ENCODE measurements at regions not wholly inside any gene's neighbourhood (a gene's known extent, or its start where the extent isn't known, plus 50 kb on each side); places are given as distances from the start of the nearest gene placed in this dataset.

DNA sequence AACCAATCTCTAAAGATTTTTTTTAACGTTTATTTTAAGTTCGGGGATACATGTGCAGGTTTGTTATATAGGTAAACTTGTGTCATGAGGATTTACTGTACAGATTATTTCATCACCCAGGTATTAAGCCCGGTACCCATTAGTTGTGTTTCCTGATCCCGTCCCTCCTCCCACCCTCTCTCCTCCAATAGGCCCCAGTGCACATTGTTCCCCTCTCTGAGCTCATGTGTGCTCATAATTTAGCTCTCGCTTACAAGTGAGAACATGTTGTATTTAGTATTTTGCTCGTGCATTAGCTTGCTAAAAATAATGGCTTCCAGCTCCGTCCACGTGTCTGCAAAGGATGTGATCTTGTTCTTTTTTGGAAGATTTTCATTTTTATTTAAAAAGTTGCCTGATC, 2309.4 kb upstream of the AGA start:
- no peak for DNase-seq
- intact Hi-C loops (cut with DNase I): no loop called here
- no peaks in the 10 kb centered on the region for H3K27me3 ChIP-seq (ENCODE audit: control insufficient read depth, insufficient read depth)
- no peaks in the 10 kb centered on the region for H3K9me3 ChIP-seq (ENCODE audit: control insufficient read depth, low read length)
- no peak overlapping the region for H3K4me3 ChIP-seq (ENCODE audit: low read length)
- H3K27ac ChIP-seq (ENCODE audit: low read length): no peak overlapping the region
- WGBS: 73% methylated on average over 8 of the region's 8 CpGs
- no peak for ATAC-seq
- no peaks in the 10 kb centered on the region for H3K4me1 ChIP-seq (ENCODE audit: control insufficient read depth, insufficient read depth, low read length)

- intact Hi-C loops (cut with DNase I): no loop called here
- H3K4me3 ChIP-seq (ENCODE audit: low read length): no peak overlapping the region
These were observed 2313.1 kb upstream of the AGA start for GRCh38 chr4:179755322-179755721.

GRCh38 chr4:179757641-179758040, 2315.4 kb upstream of the AGA start:
- DNase-seq (no peak), ATAC-seq (no peak)
- Histone ChIP-seq H3K27ac (ENCODE audit: low read length) (no peak overlapping the region), H3K9me3 (ENCODE audit: control insufficient read depth, low read length) (no peaks in the 10 kb centered on the region), H3K4me3 (ENCODE audit: low read length) (no peak overlapping the region), H3K27me3 (ENCODE audit: control insufficient read depth, insufficient read depth) (no peaks in the 10 kb centered on the region), H3K4me1 (ENCODE audit: control insufficient read depth, insufficient read depth, low read length) (no peaks in the 10 kb centered on the region)
- intact Hi-C loops (cut with DNase I): no loop called here
- 45% methylated on average over 1 of the region's 1 CpG for WGBS

More at GRCh38 chr4:179755322-179755721, 2313.1 kb upstream of the AGA start:
- WGBS: 16% methylated on average over 1 of the region's 1 CpG
- DNase-seq (no peak), ATAC-seq (no peak)
- H3K27ac ChIP-seq (ENCODE audit: low read length): no peak overlapping the region
- no peaks in the 10 kb centered on the region for H3K27me3 ChIP-seq (ENCODE audit: control insufficient read depth, insufficient read depth)
- H3K4me1 ChIP-seq (ENCODE audit: control insufficient read depth, insufficient read depth, low read length): no peaks in the 10 kb centered on the region
- H3K9me3 ChIP-seq (ENCODE audit: control insufficient read depth, low read length): no peaks in the 10 kb centered on the region

DNA sequence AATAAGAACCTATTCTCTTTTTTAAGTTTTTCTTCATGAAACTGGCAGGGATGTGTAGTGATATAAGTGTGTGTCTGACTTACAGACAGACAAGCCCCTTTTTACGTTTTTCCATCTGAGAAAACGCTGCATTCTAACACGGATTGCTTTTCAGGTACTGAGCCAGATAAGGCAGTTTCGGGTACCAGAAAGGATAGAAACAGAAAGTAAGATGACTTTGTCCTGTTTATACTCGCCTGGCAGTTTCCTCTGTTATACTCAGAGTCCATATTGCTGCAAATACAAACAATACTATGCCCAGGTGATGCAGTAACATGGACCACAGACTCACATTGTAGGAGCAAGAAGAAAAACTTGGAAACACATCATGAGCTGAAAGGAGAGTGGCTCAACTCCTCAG, 2320.6 kb upstream of the AGA start:
- H3K4me3 ChIP-seq (ENCODE audit: low read length): no peak overlapping the region
- intact Hi-C loops (cut with DNase I): no loop called here
- no peak overlapping the region for H3K27ac ChIP-seq (ENCODE audit: low read length)
- ATAC-seq (no peak), DNase-seq (no peak)
- 72% methylated on average over 5 of the region's 5 CpGs for WGBS
- no peaks in the 10 kb centered on the region for H3K27me3 ChIP-seq (ENCODE audit: control insufficient read depth, insufficient read depth)
- H3K9me3 ChIP-seq (ENCODE audit: control insufficient read depth, low read length): no peaks in the 10 kb centered on the region
- H3K4me1 ChIP-seq (ENCODE audit: control insufficient read depth, insufficient read depth, low read length): no peaks in the 10 kb centered on the region

GRCh38 chr4:179766938-179767337, 2324.7 kb upstream of the AGA start:
- intact Hi-C loops (cut with DNase I): no loop called here
- ATAC-seq (no peak), DNase-seq (no peak)
- Histone ChIP-seq H3K27me3 (ENCODE audit: control insufficient read depth, insufficient read depth) (no peaks in the 10 kb centered on the region), H3K27ac (ENCODE audit: low read length) (no peak overlapping the region), H3K9me3 (ENCODE audit: control insufficient read depth, low read length) (no peaks in the 10 kb centered on the region), H3K4me1 (ENCODE audit: control insufficient read depth, insufficient read depth, low read length) (no peaks in the 10 kb centered on the region), H3K4me3 (ENCODE audit: low read length) (no peak overlapping the region)
- 78% methylated on average over 4 of the region's 4 CpGs for whole genome bisulfite sequencing

DNA sequence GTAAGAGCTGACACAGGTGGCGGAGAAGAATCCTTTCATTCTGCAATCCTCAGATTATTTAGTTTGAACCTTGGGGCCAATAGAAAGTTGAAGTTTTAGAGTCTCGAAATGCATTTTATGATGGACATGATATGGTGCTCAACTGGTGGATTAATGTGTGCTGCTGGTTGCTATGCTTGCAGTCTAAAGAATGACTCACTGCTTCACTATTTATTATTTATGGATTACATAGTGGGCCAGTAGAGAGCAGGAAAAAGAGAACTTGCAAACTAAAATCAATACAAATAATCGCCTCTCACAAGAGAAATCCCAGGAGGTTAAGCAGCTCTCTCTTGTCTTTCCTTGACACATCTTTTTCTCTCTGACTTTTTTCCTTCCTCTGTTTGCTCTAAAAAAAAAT, 2326.8 kb upstream of the AGA start:
- no peaks in the 10 kb centered on the region for H3K27me3 ChIP-seq (ENCODE audit: control insufficient read depth, insufficient read depth)
- DNase-seq (no peak), ATAC-seq (no peak)
- no peaks in the 10 kb centered on the region for H3K4me1 ChIP-seq (ENCODE audit: control insufficient read depth, insufficient read depth, low read length)
- no peak overlapping the region for H3K27ac ChIP-seq (ENCODE audit: low read length)
- intact Hi-C loops (cut with DNase I): no loop called here
- H3K9me3 ChIP-seq (ENCODE audit: control insufficient read depth, low read length): no peaks in the 10 kb centered on the region
- H3K4me3 ChIP-seq (ENCODE audit: low read length): no peak overlapping the region
- WGBS: 90% methylated on average over 3 of the region's 3 CpGs

- 79% methylated on average over 5 of the region's 5 CpGs for WGBS
- H3K4me1 ChIP-seq (ENCODE audit: control insufficient read depth, insufficient read depth, low read length): no peaks in the 10 kb centered on the region
- H3K27me3 ChIP-seq (ENCODE audit: control insufficient read depth, insufficient read depth): no peaks in the 10 kb centered on the region
These were observed 2355.5 kb upstream of the AGA start for GRCh38 chr4:179797738-179798137.

GRCh38 chr4:179803857-179804256, 2361.6 kb upstream of the AGA start:
- DNase-seq: no peak
- no peaks in the 10 kb centered on the region for H3K9me3 ChIP-seq (ENCODE audit: control insufficient read depth, low read length)
- ATAC-seq: no peak
- H3K27me3 ChIP-seq (ENCODE audit: control insufficient read depth, insufficient read depth): no peaks in the 10 kb centered on the region
- intact Hi-C loops (cut with DNase I): no loop called here
- no peak overlapping the region for H3K27ac ChIP-seq (ENCODE audit: low read length)
- H3K4me1 ChIP-seq (ENCODE audit: control insufficient read depth, insufficient read depth, low read length): no peaks in the 10 kb centered on the region
- WGBS: 85% methylated on average over 1 of the region's 1 CpG
- no peak overlapping the region for H3K4me3 ChIP-seq (ENCODE audit: low read length)

More at GRCh38 chr4:179797738-179798137, 2355.5 kb upstream of the AGA start:
- intact Hi-C loops (cut with DNase I): no loop called here
- no peak overlapping the region for H3K4me3 ChIP-seq (ENCODE audit: low read length)
- ATAC-seq (no peak), DNase-seq (no peak)
- no peak overlapping the region for H3K27ac ChIP-seq (ENCODE audit: low read length)
- no peaks in the 10 kb centered on the region for H3K9me3 ChIP-seq (ENCODE audit: control insufficient read depth, low read length)

DNA sequence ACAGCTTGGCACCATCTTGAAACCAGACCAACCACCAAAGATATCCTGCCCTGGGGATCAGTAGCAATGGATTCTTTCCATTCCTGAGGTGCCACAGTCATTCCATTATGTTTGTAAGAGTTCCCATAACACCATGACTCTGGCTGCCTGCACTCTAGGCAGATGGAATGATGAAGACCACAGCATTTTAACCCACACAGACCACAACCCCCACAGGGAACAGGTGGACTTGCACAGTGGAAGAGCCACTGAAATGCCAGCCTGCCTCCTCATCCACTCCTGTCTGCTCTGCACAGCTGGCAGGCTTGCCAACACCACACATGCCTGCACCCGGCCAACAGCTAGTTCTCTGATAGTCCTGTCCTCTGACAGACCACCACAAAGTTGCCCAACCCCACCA, 2362.2 kb upstream of the AGA start:
- ATAC-seq (no peak), DNase-seq (peak in 1 of 3 donors; percentile 37)
- intact Hi-C loops (cut with DNase I): no loop called here
- no peaks in the 10 kb centered on the region for H3K27me3 ChIP-seq (ENCODE audit: control insufficient read depth, insufficient read depth)
- no peak overlapping the region for H3K27ac ChIP-seq (ENCODE audit: low read length)
- 79% methylated on average over 1 of the region's 1 CpG for WGBS
- no peaks in the 10 kb centered on the region for H3K4me1 ChIP-seq (ENCODE audit: control insufficient read depth, insufficient read depth, low read length)
- no peaks in the 10 kb centered on the region for H3K9me3 ChIP-seq (ENCODE audit: control insufficient read depth, low read length)
- no peak overlapping the region for H3K4me3 ChIP-seq (ENCODE audit: low read length)

GRCh38 chr4:179817317-179817716, 2375.1 kb upstream of the AGA start:
- no peak for DNase-seq
- Histone ChIP-seq H3K27ac (ENCODE audit: low read length) (no peak overlapping the region), H3K4me1 (ENCODE audit: control insufficient read depth, insufficient read depth, low read length) (no peaks in the 10 kb centered on the region), H3K9me3 (ENCODE audit: control insufficient read depth, low read length) (no peaks in the 10 kb centered on the region), H3K4me3 (ENCODE audit: low read length) (no peak overlapping the region), H3K27me3 (ENCODE audit: control insufficient read depth, insufficient read depth) (no peaks in the 10 kb centered on the region)
- 66% methylated on average over 8 of the region's 8 CpGs for WGBS
- intact Hi-C loops (cut with DNase I): no loop called here
- no peak for ATAC-seq

DNA sequence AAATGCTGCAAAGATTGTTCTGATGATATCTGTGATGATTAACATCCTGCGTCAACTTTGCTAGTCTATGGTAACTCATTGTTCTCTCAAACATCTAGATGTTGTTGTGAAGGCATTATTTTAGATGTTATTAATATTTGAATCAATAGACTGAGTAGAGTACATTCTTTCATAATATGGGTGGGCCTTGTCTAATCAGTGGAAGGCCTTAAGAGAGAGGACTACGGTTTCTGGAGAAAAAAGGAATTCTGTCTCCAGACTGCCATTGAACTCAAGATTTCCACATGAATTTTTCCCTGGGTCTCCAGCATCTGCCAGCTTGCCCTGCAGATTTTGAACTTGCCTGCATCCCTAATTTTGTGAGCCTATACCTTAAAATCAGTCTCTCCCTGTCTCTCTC, 2381.1 kb upstream of the AGA start:
- H3K4me3 ChIP-seq (ENCODE audit: low read length): no peak overlapping the region
- no peak for ATAC-seq
- H3K4me1 ChIP-seq (ENCODE audit: control insufficient read depth, insufficient read depth, low read length): no peaks in the 10 kb centered on the region
- WGBS: 42% methylated on average over 2 of the region's 2 CpGs
- no peaks in the 10 kb centered on the region for H3K27me3 ChIP-seq (ENCODE audit: control insufficient read depth, insufficient read depth)
- H3K9me3 ChIP-seq (ENCODE audit: control insufficient read depth, low read length): no peaks in the 10 kb centered on the region
- DNase-seq: no peak
- intact Hi-C loops (cut with DNase I): no loop called here
- no peak overlapping the region for H3K27ac ChIP-seq (ENCODE audit: low read length)

DNA sequence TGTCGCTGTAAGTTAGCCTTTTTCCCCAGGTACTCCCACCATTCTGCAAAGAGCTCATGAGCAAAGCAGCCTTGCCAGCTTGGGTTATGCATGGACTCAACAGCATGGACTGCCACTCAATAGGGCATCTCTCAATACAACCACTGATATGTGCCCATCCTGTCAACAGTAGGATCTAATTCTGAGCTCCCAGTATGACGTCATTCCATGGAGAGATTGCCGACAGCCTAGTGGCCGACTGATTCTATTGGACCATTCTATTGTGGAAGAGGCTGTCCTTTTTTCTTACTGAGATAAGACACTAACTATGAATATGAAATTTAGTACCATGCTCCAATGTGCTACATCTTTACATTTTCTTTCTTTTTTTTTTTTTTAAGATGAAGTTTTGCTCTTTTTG, 2389.0 kb upstream of the AGA start:
- ATAC-seq: no peak
- WGBS: 79% methylated on average over 4 of the region's 4 CpGs
- Histone ChIP-seq H3K4me1 (ENCODE audit: control insufficient read depth, insufficient read depth, low read length) (no peaks in the 10 kb centered on the region), H3K9me3 (ENCODE audit: control insufficient read depth, low read length) (no peaks in the 10 kb centered on the region), H3K4me3 (ENCODE audit: low read length) (no peak overlapping the region), H3K27me3 (ENCODE audit: control insufficient read depth, insufficient read depth) (no peaks in the 10 kb centered on the region), H3K27ac (ENCODE audit: low read length) (no peak overlapping the region)
- DNase-seq: no peak
- intact Hi-C loops (cut with DNase I): no loop called here
